HEK293 (cell line): ENCODE measurements at regions not wholly inside any gene's neighbourhood (a gene's known extent, or its start where the extent isn't known, plus 50 kb on each side); places are given as distances from the start of the nearest gene placed in this dataset.

ENCODE experiments used
- CTCF ChIA-PET: fragments of 350-600 bp; formaldehyde crosslinking; extraction: SDS; loops from one replicate; lab custom pipeline; 2021; ENCODE audit warnings: antibody characterized with exemption; lab: Yijun Ruan, JAX
- POLR2A ChIA-PET: fragments of 300-600 bp; formaldehyde crosslinking; extraction: SDS; loops from one replicate; lab custom pipeline; 2020; ENCODE audit warnings: antibody characterized with exemption, inconsistent platforms; lab: Yijun Ruan, JAX
- H3K27ac ChIP-seq: fragments of 200-500 bp; sonication (Bioruptor generic); 2 replicates; pipeline ENCODE4 v1.5.1; 2014; ENCODE audit warnings: low read depth, low read length, control low read depth, inconsistent platforms; ENCODE audit errors: extremely low read depth
- H3K36me3 ChIP-seq, 2 experiments: fragments of 200-500 bp in 1 of 2; sonication (Bioruptor generic) in 1 of 2; 1 replicate in 1 of 2; 2 replicates in 1 of 2; pipeline ENCODE4 v1.5.1; 2014 to 2017; ENCODE audit warnings: inconsistent platforms in 2 of 2, low read length in 2 of 2; ENCODE audit not compliant: control insufficient read depth in 2 of 2, insufficient read depth in 1 of 2
- H3K4me1 ChIP-seq: fragments of 200-500 bp; sonication (Bioruptor generic); 2 replicates; pipeline ENCODE4 v1.5.1; 2014; ENCODE audit warnings: mild to moderate bottlenecking, low read length, inconsistent platforms; ENCODE audit not compliant: control insufficient read depth, insufficient read depth
- H3K4me3 ChIP-seq: 2 replicates; pipeline ENCODE4 v1.5.1; 2011; ENCODE audit warnings: low read depth, mild to moderate bottlenecking, control low read depth, low read length, moderate library complexity
- H3K9me3 ChIP-seq: fragments of 200-500 bp; sonication (Bioruptor generic); 2 replicates; pipeline ENCODE4 v1.5.1; 2014; ENCODE audit warnings: low read depth, low read length, inconsistent platforms; ENCODE audit not compliant: control insufficient read depth, insufficient read depth
- BCL11B ChIP-seq: fragments of 450-650 bp; formaldehyde crosslinking; IDR thresholded peaks from 2 replicates; pipeline ENCODE4 v1.5.1; 2016; ENCODE audit warnings: low read depth, missing biosample characterization, missing genetic modification characterization
- HOXA7 ChIP-seq: sonication (generic); formaldehyde crosslinking; IDR thresholded peaks from 2 replicates; pipeline ENCODE4 v1.8.1; 2022; ENCODE audit warnings: missing genetic modification reagents, borderline replicate concordance
- KLF1 ChIP-seq: fragments of 450-650 bp; formaldehyde crosslinking; IDR thresholded peaks from 2 replicates; pipeline ENCODE4 v1.5.1; 2016; ENCODE audit warnings: missing biosample characterization, missing genetic modification characterization
- TCF7L2 ChIP-seq: IDR thresholded peaks from 2 replicates; pipeline ENCODE4 v1.6.1; 2011; ENCODE audit warnings: low read depth, mild to moderate bottlenecking, inconsistent platforms, low read length, moderate library complexity, borderline replicate concordance
- ZBTB10 ChIP-seq: fragments of 450-650 bp; formaldehyde crosslinking; IDR thresholded peaks from 2 replicates; pipeline ENCODE4 v1.5.1; 2016; ENCODE audit warnings: missing biosample characterization, missing genetic modification characterization
- ZBTB17 ChIP-seq: fragments of 450-650 bp; formaldehyde crosslinking; IDR thresholded peaks from 2 replicates; pipeline ENCODE4 v1.5.1; 2016; ENCODE audit warnings: missing biosample characterization, missing genetic modification characterization
- ZNF148 ChIP-seq: fragments of 450-650 bp; formaldehyde crosslinking; IDR thresholded peaks from 2 replicates; pipeline ENCODE4 v1.5.0; 2017; ENCODE audit warnings: missing biosample characterization, missing genetic modification characterization, borderline replicate concordance
- ZNF16 ChIP-seq: fragments of 450-650 bp; formaldehyde crosslinking; IDR thresholded peaks from 2 replicates; pipeline ENCODE4 v1.5.1; 2016; ENCODE audit warnings: low read depth, missing biosample characterization, missing genetic modification characterization
- ZNF2 ChIP-seq: fragments of 450-650 bp; formaldehyde crosslinking; IDR thresholded peaks from 2 replicates; pipeline ENCODE4 v1.5.1; 2016; ENCODE audit warnings: missing biosample characterization, missing genetic modification characterization
- ZNF239 ChIP-seq: fragments of 450-650 bp; formaldehyde crosslinking; IDR thresholded peaks from 2 replicates; pipeline ENCODE4 v1.5.1; 2016; ENCODE audit warnings: missing biosample characterization, missing genetic modification characterization
- ZNF24 ChIP-seq: fragments of 450-650 bp; formaldehyde crosslinking; IDR thresholded peaks from 2 replicates; pipeline ENCODE4 v1.5.1; 2016; ENCODE audit warnings: missing biosample characterization, missing genetic modification characterization
- ZNF266 ChIP-seq: fragments of 450-650 bp; formaldehyde crosslinking; IDR thresholded peaks from 2 replicates; pipeline ENCODE4 v1.5.1; 2016; ENCODE audit warnings: missing biosample characterization, missing genetic modification characterization, low read depth
- ZNF391 ChIP-seq: fragments of 450-650 bp; formaldehyde crosslinking; IDR thresholded peaks from 2 replicates; pipeline ENCODE4 v1.5.1; 2016; ENCODE audit warnings: low read depth, missing biosample characterization, missing genetic modification characterization, borderline replicate concordance
- ZNF473 ChIP-seq: fragments of 450-650 bp; formaldehyde crosslinking; IDR thresholded peaks from 2 replicates; pipeline ENCODE4 v1.5.1; 2017; ENCODE audit warnings: missing biosample characterization, missing genetic modification characterization
- ZNF544 ChIP-seq: fragments of 450-650 bp; formaldehyde crosslinking; IDR thresholded peaks from 2 replicates; pipeline ENCODE4 v1.5.0; 2017; ENCODE audit warnings: missing biosample characterization, missing genetic modification characterization
- ZNF585B ChIP-seq: fragments of 450-650 bp; formaldehyde crosslinking; IDR thresholded peaks from 2 replicates; pipeline ENCODE4 v1.5.1; 2016; ENCODE audit warnings: missing biosample characterization, missing genetic modification characterization
- ZNF664 ChIP-seq: fragments of 450-650 bp; formaldehyde crosslinking; IDR thresholded peaks from 2 replicates; pipeline ENCODE4 v1.5.1; 2016; ENCODE audit warnings: missing biosample characterization, missing genetic modification characterization
- ZNF701 ChIP-seq: fragments of 450-650 bp; formaldehyde crosslinking; IDR thresholded peaks from 2 replicates; pipeline ENCODE4 v1.5.1; 2016; ENCODE audit warnings: missing biosample characterization, missing genetic modification characterization
- ZNF76 ChIP-seq: fragments of 450-650 bp; formaldehyde crosslinking; IDR thresholded peaks from 2 replicates; pipeline ENCODE4; 2016; ENCODE audit warnings: low read depth, missing biosample characterization, missing genetic modification characterization, borderline replicate concordance

GRCh38 chrX:40457406-40457805, 123.4 kb upstream of the ATP6AP2 start (continued):
- TF ChIP-seq ZBTB10 (tag by site-specific recombination) (no peak), ZBTB17 (no peak), ZNF544 (tag by site-specific recombination) (no peak), TCF7L2 (no peak), ZNF2 (tag by site-specific recombination) (no peak), ZNF585B (tag by site-specific recombination) (no peak), ZNF239 (no peak), ZNF701 (tag by site-specific recombination) (no peak), BCL11B (tag by site-specific recombination) (no peak)
- TF ChIP-seq, all 188 proteins: peak for 0

DNA sequence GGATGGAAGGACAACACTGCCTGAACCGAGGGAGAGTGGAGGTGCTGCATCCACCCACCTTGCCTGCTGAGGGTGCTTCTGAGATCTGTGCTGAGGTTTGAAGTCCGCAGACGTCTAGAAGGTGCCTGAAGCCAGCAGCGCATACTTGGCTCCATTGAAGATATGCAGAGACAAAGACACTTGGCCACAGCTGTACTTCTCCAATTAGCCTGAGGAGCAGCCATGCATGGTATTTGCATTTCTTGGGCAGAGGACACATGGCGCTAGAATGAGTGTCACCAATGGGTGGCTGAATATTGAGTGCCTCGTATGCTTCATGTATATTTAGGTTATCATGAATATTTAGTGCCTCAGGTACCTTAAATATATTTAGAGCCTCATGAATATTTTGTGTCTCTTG, 128.7 kb upstream of the ATP6AP2 start:
- no peak for TF ChIP-seq ZNF266 (tag by site-specific recombination)
- no peak for TF ChIP-seq ZNF16
- TF ChIP-seq ZNF24 (tag by site-specific recombination) = no peak
- H3K27ac ChIP-seq = no peak overlapping the region
- CTCF ChIA-PET = no interaction called here
- no peak overlapping the region for H3K4me3 ChIP-seq
- no peaks in the 10 kb centered on the region for H3K9me3 ChIP-seq
- no peaks in the 10 kb centered on the region for H3K4me1 ChIP-seq
- POLR2A ChIA-PET = no interaction called here
- H3K36me3 ChIP-seq = no peaks in the 10 kb centered on the region

- H3K27ac ChIP-seq = no peak overlapping the region
- ChIA-PET CTCF (interaction anchor here (1.6 kb wide), 1 partner anchor 18 kb away, joined by 4 read pairs; no protein-coding TSS in a partner anchor), POLR2A (no interaction called here)
- no peak for TF ChIP-seq HOXA7 (CRISPR knock-in tag)
- H3K4me3 ChIP-seq = no peak overlapping the region
- no peaks in the 10 kb centered on the region for H3K9me3 ChIP-seq
- H3K36me3 ChIP-seq = no peaks in the 10 kb centered on the region
- H3K4me1 ChIP-seq = no peaks in the 10 kb centered on the region
Measured at GRCh38 chrX:40449956-40450706, 130.6 kb upstream of the ATP6AP2 start.

GRCh38 chrX:40449396-40449795, 131.4 kb upstream of the ATP6AP2 start:
- CTCF ChIA-PET = interaction anchor here (1.6 kb wide), 1 partner anchor 19 kb away, joined by 4 read pairs; no protein-coding TSS in a partner anchor
- no peaks in the 10 kb centered on the region for H3K9me3 ChIP-seq

More at GRCh38 chrX:40449396-40449795, 131.4 kb upstream of the ATP6AP2 start:
- Histone ChIP-seq H3K27ac (no peak overlapping the region), H3K4me3 (no peak overlapping the region), H3K36me3 (no peaks in the 10 kb centered on the region), H3K4me1 (no peaks in the 10 kb centered on the region)
- TF ChIP-seq ZNF148 (tag by site-specific recombination) (no peak), ZNF664 (tag by site-specific recombination) (no peak), ZNF2 (tag by site-specific recombination) (no peak), ZNF473 (tag by site-specific recombination) (no peak), KLF1 (tag by site-specific recombination) (no peak), ZNF391 (tag by site-specific recombination) (no peak), ZNF76 (no peak)
- POLR2A ChIA-PET = no interaction called here
